ENCODE measurements at regions not wholly inside any gene's neighbourhood (a gene's known extent, or its start where the extent isn't known, plus 50 kb on each side); places are given as distances from the start of the nearest gene placed in this dataset.

- TF ChIP-seq POLR2A (IDR thresholded peaks at IDR 0.05; ENCODE audit: low read depth, low read length) (no peak), TAF1 (IDR thresholded peaks at IDR 0.05; ENCODE audit: borderline replicate concordance, low read depth, low read length) (no peak), POLR2AphosphoS5 (IDR thresholded peaks at IDR 0.05; ENCODE audit: low read depth, low read length) (no peak)
Measured at GRCh38 chr5:24737163-24737562, 92.4 kb upstream of the CDH10 start.
